Bronchial epithelial cell (primary cell): ENCODE measurements at regions not wholly inside any gene's neighbourhood (a gene's known extent, or its start where the extent isn't known, plus 50 kb on each side); places are given as distances from the start of the nearest gene placed in this dataset.

Experiments used
- DNase-seq: peaks from one replicate; pipeline ENCODE4 v3.0.0-alpha.2; 2010; ENCODE audit warnings: low read depth
- FAIRE-seq: peaks from 2 replicates; lab custom pipeline; 2011; peaks lifted over from hg19 to GRCh38; lab: Jason Lieb, UNC
- H3K27me3 ChIP-seq: 2 replicates; pipeline ENCODE4 v1.5.1; 2011; ENCODE audit warnings: low read length; ENCODE audit not compliant: control insufficient read depth, insufficient read depth
- H3K36me3 ChIP-seq: 2 replicates; pipeline ENCODE4 v1.5.1; 2011; ENCODE audit warnings: low read length; ENCODE audit not compliant: control insufficient read depth, insufficient read depth
- H3K4me3 ChIP-seq: 2 replicates; pipeline ENCODE4 v1.5.1; 2011; ENCODE audit warnings: mild to moderate bottlenecking, low read depth, low read length, control low read depth
- TF ChIP-seq, protein P1 (sequence below): IDR thresholded peaks from 2 replicates; pipeline ENCODE4 v1.5.1; 2011; ENCODE audit warnings: mild to moderate bottlenecking, moderate library complexity, low read length, control low read depth, inconsistent platforms; ENCODE audit not compliant: insufficient read depth, severe bottlenecking

DNA sequence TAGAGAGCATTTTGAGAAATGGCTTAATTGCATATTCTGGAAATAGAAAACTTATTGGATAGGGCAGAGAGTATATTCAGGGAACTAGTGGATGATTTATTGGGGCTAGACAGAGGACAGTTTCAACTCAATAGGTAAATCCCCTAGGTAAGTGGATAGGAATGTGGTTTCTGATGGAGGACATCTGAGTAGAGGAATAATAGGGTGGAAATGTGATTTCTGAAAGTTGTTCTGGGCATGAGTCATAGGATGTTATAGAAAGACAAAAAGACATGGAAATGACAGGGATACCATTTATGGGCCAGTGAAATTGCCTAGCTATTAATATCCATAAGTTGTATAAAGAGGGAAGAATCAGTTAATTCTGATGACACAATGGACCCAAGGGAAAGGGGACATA lies 563.3 kb upstream of the GOLIM4 start:
- Histone ChIP-seq H3K27me3 (no peaks in the 10 kb centered on the region), H3K4me3 (no peak overlapping the region), H3K36me3 (no peaks in the 10 kb centered on the region)
- TF ChIP-seq, protein P1, sequence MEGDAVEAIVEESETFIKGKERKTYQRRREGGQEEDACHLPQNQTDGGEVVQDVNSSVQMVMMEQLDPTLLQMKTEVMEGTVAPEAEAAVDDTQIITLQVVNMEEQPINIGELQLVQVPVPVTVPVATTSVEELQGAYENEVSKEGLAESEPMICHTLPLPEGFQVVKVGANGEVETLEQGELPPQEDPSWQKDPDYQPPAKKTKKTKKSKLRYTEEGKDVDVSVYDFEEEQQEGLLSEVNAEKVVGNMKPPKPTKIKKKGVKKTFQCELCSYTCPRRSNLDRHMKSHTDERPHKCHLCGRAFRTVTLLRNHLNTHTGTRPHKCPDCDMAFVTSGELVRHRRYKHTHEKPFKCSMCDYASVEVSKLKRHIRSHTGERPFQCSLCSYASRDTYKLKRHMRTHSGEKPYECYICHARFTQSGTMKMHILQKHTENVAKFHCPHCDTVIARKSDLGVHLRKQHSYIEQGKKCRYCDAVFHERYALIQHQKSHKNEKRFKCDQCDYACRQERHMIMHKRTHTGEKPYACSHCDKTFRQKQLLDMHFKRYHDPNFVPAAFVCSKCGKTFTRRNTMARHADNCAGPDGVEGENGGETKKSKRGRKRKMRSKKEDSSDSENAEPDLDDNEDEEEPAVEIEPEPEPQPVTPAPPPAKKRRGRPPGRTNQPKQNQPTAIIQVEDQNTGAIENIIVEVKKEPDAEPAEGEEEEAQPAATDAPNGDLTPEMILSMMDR = no peak
- DNase-seq (peak; percentile 43), FAIRE-seq (no peak)

- Histone ChIP-seq H3K36me3 (no peaks in the 10 kb centered on the region), H3K4me3 (no peak overlapping the region), H3K27me3 (no peaks in the 10 kb centered on the region)
- no peak for FAIRE-seq
- no peak for DNase-seq
- TF ChIP-seq, protein P1 = no peak
These were observed 559.9 kb upstream of the GOLIM4 start for GRCh38 chr3:168655611-168656010.

- no peak overlapping the region for H3K4me3 ChIP-seq
- no peak for DNase-seq
- TF ChIP-seq, protein P1 = no peak
- H3K27me3 ChIP-seq = no peaks in the 10 kb centered on the region
- no peaks in the 10 kb centered on the region for H3K36me3 ChIP-seq
- no peak for FAIRE-seq
These were observed 559.0 kb upstream of the GOLIM4 start for GRCh38 chr3:168654700-168655099.

DNA sequence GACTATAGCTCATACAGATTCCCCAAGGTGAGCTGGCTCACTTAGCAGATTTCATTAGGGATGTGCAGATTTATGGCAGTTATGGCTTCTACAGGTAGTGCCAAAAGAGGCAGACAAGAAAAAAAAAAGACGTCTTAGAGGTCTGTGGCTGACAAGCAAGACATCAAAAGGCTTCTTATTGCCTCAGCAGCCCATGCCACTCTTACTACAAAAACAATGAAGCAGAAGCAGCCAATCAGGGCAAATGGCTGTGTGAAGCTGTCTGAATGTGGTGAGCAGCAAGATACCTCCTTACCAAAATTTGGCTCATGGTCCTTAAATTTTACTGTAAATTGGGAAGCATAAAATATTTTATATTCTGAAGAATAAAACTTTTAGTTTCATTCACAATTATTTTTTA lies 557.5 kb upstream of the GOLIM4 start:
- H3K27me3 ChIP-seq = no peaks in the 10 kb centered on the region
- FAIRE-seq (no peak), DNase-seq (no peak)
- no peaks in the 10 kb centered on the region for H3K36me3 ChIP-seq
- TF ChIP-seq, protein P1 = no peak
- no peak overlapping the region for H3K4me3 ChIP-seq

DNA sequence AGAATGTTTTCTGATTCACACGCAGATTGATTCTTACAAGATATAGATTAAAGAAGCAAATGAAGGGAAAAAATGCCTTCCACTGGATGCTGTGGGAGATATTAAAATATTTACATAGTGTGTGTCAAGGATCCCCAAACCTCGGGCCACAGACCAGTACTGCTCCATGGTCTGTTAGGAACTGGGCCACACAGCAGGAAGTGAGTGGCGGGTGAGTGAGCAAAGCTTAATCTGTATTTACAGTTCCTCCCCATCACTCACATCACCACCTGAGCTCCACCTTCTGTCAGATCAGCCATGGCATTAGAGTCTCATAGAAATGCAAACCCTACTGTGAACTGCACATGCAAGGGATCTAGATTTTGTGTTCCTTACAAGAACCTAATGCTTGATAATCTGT lies 552.6 kb upstream of the GOLIM4 start:
- H3K36me3 ChIP-seq = no peaks in the 10 kb centered on the region
- DNase-seq = no peak
- no peaks in the 10 kb centered on the region for H3K27me3 ChIP-seq
- TF ChIP-seq, protein P1 = no peak
- H3K4me3 ChIP-seq = no peak overlapping the region
- no peak for FAIRE-seq

DNA sequence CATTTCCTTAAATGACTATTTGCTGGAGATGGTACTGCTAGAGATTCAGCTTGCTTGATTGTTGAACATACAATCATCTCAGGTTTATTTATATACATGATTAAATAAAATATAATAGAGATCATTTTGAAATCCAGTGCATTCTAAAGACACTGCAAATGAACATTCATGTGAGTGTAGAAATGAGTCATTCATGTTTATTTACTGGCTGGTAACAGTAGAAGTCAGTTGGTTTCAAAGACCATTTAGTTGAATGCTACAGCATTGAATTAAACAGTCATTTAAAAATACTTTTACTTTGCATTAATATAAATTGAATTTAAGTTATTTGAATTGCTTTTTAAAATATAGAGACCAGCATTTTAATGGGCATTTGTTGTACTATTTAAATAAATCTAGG lies 551.9 kb upstream of the GOLIM4 start:
- TF ChIP-seq, protein P1 = no peak
- H3K36me3 ChIP-seq = no peaks in the 10 kb centered on the region
- DNase-seq = peak; percentile 30
- no peak overlapping the region for H3K4me3 ChIP-seq
- no peaks in the 10 kb centered on the region for H3K27me3 ChIP-seq
- FAIRE-seq = no peak
